ENCODE measurements at regions not wholly inside any gene's neighbourhood (a gene's known extent, or its start where the extent isn't known, plus 50 kb on each side); places are given as distances from the start of the nearest gene placed in this dataset.

DNA sequence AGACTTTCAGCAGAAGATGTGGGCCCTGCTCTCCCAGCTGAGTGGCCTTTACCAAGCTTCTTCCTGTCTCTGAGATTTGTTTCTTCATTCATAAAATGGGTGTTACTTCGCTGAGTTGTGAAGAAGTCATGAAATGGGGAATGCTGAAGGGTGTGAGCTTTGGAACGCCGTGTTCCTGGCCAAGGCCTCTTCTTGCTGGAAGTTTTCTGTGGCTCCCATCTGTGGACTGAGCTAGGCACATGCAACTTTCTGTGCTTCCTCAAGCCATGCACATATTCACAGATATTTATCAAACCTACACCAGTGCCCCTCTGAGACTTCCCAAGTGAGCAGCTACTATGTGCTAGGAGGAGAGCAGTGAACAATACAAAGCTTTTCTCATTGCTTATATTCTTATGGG is 106.3 kb upstream of the JUN start:
- no peak for DNase-seq (ENCODE audit: extremely low read depth, low read depth)

DNA sequence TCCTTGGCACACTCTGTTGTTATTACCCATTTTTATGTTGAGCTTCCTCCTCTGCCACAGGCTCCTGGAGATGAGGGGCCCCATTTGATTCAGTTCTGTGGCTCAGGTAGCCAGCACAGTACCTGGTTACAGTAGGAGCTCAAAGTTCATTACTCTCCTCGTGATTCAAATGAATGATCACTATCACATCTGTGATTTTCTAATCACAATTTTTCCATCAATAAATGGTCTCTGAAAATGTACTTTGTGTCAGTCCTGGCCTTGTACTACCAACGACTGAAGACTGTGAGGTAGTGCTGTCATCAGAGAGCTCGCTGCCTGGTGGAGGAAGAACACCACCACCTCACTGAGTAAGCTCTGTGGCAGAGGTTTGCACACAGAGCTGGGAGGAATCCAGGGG is 106.8 kb upstream of the JUN start:
- DNase-seq (ENCODE audit: extremely low read depth, low read depth), result no peak

DNA sequence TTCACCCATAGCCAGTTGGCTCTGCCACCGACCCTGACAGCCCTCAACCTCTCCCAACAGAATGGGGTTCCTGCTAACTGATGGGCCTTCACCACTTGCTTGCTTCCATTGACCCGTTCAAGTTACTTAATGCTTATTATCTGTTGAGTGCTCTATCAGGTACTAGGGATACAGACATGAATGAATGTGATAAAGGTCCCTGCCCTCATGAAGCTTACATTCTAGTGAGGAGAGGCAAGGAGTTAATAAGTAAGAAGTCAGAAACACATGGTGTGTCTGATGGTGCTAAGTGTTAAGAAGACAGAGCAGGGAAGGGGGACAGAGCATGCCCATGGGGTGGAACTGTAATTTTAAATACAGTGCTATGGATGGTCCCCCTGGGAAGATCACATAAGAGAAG is 107.5 kb upstream of the JUN start:
- no peak for DNase-seq (ENCODE audit: extremely low read depth, low read depth)

DNA sequence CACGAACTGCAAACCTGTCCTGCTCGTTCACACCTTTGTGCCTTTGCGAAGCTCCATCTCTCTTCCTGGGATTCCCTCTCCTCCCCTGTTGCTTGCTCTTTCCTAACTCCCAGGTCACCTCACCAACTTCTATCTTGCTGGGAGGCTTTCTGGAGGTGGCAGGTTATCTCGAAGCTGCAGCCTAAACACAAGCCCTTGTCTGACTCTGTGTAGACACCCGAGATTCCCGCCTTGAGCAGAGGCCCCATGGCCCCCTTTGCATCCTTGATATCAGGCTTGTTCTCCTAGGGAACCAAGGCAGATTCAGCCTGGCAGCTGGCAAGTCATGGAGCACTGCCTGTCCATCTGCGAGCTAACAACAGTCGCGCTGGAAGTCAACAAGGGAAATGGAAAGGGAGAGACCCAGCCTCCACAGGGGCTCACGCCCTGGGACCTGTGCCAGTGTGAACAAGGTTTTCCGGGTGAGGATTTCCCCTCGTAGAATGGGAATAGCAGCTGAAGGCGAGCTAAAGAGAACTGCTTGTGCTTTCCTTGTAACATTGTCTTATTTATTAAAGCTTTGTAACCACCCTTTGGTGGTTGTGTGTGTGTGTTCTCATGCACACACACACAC is 109.5 kb upstream of the JUN start:
- no peak for DNase-seq (ENCODE audit: extremely low read depth, low read depth)

DNA sequence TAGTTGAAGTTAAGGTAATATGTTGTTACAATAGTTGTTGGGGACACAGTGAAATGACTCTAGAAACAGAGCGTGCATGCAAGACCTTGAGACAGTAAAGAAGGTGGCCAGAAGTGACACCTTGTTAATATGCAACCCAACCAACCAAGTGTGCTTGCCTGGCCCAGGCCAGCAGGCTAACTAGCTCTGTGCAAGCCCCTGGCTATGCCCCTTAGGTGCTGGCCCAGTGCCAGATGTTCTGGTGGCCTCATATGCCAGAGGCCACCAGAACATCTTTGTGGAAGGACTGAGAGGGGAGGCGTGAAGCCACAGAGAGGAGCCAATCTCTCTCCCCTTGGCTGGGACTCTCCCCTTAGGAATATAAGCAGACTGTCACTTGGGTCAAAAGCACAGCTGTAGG is 111.2 kb upstream of the JUN start:
- no peak for DNase-seq (ENCODE audit: extremely low read depth, low read depth)

DNA sequence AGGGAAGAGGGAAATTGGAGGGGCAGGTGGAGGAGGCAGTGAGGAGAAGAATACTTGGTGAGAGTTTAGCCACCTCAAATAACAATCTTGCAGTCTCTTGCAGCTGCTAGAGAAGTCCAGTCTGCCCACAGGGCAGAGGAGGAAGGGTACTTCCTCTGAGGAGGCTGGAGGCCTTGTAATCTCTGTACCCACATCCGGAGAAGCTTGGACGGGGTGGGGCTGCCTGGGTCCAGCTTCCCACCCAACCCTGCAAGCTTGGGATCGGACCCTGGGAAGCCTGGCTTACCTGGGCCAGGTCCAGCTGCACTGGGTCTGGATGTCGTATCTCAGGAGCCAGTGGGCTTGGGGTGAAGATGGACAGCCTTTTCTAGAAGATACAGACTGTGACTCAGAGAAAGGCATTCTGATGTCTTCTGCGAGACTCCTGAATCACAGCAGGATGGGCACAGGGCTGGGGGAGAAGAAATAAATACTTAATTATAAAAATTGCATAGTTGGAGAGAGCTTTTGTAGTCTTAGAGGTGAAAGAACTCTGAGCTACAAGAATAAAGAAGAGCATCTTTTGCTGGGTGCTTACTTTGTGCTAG is 111.8 kb upstream of the JUN start:
- DNase-seq (ENCODE audit: extremely low read depth, low read depth), result no peak

DNA sequence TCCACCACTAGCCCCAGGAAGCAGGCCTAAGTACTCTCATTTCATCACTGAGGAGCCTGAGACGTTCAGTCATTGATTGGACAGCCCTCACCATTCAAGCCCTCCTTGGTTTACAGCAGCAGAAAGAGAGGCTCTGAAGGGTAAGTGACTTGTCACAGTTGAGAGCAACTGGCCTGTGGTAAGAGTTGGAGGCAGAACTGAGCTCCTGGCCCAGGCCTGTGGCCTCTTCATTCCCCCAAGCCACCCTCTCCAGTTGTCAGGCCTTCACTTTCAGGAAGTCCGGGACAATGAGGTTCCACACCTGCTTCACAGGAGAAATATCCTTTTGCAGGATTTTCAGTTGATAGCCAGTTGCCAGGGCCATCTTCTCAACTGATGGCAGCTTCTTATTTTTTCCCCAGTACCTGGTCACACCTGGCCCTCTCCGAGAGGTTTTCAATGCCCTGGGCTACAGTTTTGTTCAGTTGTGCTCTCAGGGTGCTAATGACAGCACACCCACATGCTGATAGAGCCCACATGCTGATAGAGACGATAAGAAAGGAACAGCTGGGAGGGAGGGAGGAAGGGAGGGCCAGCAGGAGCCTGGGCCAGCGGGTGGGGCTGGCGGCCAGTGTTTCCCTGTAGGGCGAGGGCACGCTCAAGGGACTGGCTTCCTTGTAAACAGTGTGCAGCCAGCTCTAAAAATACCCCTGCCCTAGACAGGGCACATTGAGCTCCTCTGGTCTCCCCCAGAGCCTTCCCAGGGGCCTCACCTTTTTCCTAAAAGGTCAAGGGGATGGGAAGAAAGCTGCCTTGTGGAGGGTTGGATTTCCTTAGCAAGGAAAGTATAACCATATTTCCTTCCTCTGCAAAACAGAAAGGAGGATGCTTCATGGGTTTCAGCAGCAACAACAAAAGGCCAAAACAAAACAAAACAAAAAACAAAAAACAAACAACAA is 112.7 kb upstream of the JUN start:
- no peak for DNase-seq (ENCODE audit: extremely low read depth, low read depth)

DNA sequence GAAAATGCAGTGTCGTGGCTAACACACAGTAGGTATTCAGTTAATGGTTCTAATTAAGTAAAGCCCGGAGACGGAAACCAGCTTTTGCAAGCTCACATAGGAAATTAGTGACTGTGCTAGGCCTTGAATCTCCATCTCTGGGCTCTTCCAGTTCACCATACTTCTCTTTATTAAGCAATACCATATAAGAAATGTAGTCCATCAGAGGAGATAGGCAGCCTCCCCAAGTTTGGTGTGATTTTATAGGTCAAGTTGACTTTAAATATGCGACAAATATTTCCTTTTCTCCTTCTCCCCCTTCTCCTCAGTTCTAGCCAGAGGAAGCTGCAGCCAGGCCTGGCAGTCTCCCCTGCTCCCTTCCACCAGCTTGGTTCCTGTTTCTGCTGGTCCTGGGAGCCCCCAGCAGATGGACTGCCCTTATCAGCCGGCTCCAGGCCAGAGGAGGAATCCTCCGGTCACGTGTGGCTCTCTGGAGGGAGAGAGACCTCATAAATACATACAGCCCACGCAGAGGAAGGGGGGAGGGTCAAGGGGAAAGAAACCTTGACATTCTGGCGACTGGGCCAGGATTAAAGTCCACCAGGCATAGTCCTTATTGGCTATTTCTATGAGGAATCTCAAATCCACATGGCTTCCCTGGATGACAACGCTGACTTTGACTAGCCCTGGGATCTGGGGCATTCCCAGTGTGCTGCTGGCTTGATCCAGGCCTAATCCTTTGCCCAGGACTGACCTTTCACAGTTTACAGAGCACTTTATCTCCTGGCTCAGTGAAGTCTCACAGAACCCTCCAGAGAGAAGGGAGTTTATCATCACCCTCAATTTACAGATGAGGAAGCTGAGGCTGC is 115.1 kb upstream of the JUN start:
- no peak for DNase-seq (ENCODE audit: extremely low read depth, low read depth)

DNA sequence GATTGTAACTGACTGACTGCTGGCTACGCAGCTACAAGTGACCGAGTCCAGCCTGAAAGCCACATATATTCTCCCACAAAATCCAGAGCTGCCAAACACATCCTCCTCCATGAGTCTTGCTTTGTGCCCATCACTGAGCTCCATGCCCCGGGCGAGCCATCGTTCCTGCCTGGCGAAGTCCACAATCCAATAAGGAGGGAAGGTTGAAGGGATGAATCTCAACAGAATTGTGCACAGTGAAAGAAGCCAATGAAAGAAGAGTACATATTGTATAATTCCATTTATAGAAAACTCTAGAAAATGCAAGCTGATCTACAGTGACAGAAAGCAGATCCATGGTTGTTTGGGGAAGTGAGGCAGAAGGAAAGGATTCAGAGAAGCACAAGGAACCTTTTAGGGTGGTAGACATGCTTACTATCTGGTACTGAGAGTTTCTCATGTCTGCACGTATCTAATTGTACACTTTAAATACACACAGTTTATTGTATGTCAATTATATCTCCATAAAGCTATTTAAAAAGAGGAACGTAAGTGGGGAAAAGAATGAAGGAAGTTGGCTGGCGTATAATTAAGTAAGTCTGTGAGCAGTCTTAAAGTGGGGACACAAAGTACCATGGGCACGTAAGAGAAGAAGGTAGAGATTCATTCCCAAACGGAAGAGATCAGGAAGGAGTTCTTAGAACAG is 115.9 kb upstream of the JUN start:
- no peak for DNase-seq (ENCODE audit: extremely low read depth, low read depth)

DNA sequence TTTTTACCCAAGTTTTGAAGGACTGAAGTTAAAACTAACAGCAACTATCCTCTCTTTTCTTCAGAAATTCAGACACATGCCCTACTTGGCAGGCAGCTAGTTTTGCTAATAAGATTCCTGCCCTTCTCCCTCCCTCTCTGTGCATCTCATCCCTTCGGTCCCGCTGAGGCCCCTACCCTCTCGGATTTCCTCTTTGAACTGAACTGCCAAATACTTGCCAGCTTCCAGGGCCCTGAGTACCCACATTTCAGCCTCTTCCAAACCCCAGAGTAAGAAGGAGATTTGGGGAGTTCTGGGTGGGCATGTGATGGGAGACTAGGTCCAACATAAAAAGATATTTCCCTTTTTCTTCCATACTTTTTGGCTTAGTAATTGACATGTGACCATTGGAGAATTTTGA is 116.5 kb upstream of the JUN start:
- no peak for DNase-seq (ENCODE audit: extremely low read depth, low read depth)

DNA sequence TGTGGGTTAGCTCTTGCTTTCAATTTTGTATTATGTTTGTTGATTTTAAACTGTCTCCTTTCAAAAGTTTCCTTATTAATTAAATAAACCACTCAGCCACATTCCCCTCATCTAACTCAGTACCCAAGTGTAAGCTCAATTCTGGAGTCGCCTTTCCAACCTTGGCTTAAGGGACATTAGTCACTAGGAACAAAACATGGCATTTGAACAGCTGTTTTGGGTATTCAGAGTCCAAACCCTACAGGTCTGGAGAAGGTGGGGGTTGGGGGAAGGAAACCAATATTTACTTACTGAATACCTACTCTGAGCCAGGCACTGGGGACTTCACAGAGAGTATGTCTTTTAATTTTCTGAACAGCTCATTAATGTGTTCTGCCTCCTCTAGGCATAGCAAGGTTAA is 117.2 kb upstream of the JUN start:
- DNase-seq (ENCODE audit: extremely low read depth, low read depth), result no peak

DNA sequence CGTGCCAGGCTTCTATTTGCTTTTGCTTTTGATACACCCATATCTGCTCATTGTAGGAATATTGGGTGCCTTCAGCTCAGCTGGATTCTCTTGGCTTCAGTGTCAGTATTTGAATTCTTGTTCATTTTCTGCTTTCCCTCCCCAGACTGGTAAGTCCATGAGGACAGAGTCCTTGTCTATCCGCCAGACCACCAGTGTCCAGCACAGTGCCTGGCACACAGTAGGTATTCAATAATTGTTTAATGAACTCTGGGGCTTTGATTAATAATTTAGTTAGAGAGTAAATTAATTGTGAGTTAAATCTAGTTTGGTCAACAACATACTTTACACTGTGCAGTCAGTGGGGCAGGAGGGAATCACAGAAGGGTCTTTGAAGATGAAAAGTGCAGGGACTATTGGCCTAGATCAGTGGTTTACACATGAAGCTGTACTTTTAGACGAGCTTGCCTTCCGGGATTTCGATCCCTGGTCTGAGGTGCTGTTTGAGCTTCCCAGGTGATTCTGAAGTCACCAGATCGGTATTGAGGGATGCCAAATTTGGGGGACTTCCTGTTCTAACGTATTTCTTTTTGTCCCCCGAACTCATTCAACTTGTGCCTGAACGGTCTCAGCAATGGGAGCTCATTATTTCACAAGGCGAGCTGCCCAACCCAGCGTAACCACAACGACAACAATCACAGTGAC is 119.1 kb upstream of the JUN start:
- DNase-seq (ENCODE audit: extremely low read depth, low read depth), result no peak

DNA sequence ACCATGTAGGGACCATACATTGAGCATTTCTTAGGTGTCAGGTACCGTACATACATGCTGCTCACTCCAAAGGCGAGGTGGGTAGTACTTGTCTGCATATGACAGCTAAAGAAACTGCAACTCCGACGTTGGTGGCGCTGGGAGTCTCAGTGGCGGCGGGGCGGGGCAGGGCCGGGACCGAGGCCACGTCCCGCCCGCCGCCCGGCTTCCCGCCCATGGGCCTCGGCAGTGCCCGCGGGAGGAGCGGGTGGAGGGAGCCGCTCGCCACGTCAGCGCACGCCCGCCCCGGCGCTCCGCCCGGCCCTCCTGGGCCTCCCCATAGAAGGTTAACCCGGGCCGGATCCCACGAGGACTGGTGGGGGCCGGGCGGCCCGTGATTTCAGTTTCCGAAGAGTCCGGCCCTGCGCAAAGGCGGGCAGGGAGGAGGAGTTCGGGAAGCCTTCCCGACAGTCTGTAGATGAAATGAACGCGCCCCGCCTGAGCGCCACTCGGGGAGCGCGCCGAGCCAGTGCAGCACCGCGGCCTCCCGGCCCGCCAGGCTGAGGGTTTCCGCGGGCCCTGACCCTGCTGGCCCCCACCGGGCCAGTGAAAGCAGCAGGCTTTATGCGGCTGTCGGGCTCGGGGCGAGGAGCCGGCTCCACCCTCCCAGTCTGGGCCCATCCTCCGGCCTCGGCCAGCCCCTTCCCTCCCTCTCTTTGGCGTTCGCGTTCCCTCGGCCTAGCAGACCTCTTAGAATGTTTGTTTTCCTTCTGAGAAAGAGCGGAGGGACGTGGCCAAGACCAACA is 119.9 kb upstream of the JUN start:
- peak; percentile 58 for DNase-seq (ENCODE audit: extremely low read depth, low read depth)

DNA sequence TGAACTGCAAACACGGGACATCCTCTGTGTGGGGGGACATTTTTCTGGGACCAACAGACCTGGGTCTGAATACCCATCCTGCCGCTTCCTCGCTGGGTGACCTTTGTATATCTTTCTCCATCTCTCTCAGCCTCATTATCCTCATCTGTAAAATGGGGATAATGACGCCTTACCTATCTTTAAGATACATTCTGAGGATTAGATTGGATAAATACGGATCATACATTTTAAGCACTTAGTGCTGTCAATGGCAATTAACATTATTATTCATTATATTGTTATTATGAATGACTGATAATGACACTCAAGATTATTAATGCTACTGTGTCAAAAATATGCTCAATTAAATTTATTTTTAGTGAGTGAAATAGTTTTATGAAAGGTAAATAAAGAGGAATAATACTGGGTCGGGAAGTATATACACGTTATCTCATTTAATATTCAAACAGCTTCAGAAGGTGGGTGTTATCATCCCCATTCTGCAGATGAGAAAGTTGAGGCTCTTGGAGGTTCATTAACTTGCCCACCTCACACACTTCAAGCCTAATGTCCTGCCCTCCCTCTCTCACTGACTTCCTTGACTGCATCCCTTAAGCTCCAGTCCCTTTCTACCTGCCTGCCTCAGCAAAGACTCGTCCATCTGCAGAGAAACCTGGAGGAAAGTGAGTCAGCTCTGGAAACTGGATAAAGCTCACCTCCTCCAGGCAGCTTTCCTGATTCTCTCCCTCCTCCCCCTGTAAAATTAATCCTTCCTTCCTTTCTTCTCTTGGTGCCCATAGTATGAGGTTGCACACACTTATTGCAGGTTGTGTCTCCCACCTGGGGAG is 120.7 kb upstream of the JUN start:
- no peak for DNase-seq (ENCODE audit: extremely low read depth, low read depth)

DNA sequence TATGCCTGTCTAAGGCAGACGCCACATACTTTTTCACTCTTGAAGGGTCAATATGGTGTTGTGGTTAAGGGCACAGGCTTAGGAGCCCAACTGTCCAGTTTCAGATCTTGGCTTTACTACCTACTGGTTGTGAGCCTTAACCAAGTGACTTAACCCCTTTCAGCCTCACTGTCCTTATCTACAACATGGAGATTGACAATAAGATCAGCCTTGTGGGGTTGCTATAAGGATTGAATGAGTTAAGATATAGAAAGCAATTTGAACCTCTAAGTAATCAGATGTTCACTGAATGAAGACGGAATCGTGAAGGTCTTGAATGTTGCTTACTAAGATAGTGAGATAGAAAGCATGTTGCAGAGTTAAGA is 121.3 kb upstream of the JUN start:
- DNase-seq (ENCODE audit: extremely low read depth, low read depth), result no peak

DNA sequence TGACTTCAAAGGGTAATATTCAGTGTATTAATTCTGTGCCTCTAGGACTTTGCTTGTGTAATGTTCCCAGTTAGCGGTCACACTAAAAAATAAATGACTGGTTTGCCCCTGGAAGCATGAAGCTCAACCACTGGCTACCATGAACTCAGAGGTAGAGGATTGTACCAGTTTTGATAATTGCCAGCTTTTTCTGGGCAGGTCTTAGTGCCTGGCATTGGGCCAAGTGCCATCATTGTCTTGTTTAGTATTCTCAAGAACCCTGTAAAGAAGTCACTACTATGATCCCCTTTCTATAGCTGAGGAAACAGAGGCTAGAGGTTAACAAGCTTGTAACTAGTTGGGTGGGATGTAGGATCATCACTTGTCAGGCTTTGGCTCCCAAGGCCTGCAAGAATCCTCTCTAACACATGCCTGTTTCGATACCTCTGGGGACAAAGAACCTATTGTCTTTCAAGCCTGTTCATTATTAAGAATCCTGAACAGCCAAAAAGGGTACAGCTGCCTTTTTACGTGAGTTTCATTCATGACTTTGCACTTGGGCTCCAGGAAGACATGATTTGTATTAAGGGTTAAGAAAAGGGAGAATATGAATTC is 121.9 kb upstream of the JUN start:
- DNase-seq (ENCODE audit: extremely low read depth, low read depth), result no peak

DNA sequence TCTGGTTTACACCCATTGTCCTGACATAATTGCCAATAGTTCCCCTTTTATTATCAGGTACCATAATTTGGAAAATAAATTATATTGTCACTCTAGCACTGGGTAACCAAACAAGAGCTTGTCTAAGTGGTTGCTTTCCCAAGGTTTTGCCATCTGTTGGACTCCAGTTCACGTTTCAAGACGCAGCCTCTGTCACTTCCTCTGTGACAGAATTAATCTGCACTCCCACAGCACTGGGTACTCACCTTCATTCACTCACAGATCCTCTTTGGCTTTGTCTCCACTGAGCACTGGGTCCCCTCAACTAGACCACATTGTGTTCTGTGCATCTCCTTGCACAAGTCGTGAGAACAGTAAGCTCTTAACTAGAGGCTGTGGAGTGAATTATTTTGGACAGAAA is 123.6 kb upstream of the JUN start:
- no peak for DNase-seq (ENCODE audit: extremely low read depth, low read depth)

Measured in NCI-H460 (cell line).